ENCODE measurements at regions not wholly inside any gene's neighbourhood (a gene's known extent, or its start where the extent isn't known, plus 50 kb on each side); places are given as distances from the start of the nearest gene placed in this dataset.

DNA sequence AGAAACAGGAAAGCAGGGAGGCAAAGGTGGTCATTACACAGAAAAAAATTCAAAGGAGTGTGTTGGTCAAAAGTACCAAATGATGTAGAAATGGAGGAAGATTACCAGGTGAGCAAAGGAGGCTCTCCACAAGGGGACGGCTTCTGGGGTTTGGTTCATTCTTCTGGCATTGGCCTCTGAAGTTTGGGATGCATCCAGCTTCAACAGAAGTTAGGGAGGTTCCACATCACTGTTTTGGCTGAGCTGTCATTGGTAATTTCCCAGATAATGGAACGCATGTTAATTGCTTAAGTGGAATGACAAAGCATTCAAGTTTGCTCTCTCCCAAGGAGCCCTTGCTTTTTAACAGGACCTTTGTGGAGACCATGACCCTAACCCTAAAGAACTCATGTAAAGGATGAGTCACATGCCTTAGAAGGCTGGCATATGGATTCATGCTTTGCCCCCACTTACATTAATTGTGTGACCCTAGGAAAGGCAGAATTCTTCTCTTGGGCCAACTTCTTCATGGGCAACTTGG, 398.6 kb downstream of the GPAM start:
- WGBS (ENCODE audit: missing lambda C conversion rate): 35% methylated on average over 2 of the region's 2 CpGs
- Histone ChIP-seq H3K27ac (no peak overlapping the region), H3K9me3 (no peaks in the 10 kb centered on the region), H3K4me1 (no peaks in the 10 kb centered on the region), H3K4me3 (no peak overlapping the region), H3K4me2 (no peak overlapping the region)
- ChIA-PET CTCF (no interaction called here), POLR2A (no interaction called here)
- no peak for DNase-seq (ENCODE audit: low read depth in 1 of 2, low spot score in 1 of 2)
- TF ChIP-seq HOXB13 (CRISPR knock-in tag; IDR thresholded peaks at IDR 0.05; ENCODE audit: low read depth) (no peak), SMC3 (IDR thresholded peaks at IDR 0.05) (no peak), HEYL (CRISPR knock-in tag; IDR thresholded peaks at IDR 0.05) (no peak), SREBF2 (IDR thresholded peaks at IDR 0.05) (no peak), TP53 (CRISPR knock-in tag; IDR thresholded peaks at IDR 0.05) (no peak), HES2 (IDR thresholded peaks at IDR 0.05) (no peak), RNF2 (IDR thresholded peaks at IDR 0.05; ENCODE audit: borderline replicate concordance, low read depth) (no peak), CBX2 (IDR thresholded peaks at IDR 0.05; ENCODE audit: borderline replicate concordance, low read depth) (no peak), EP300 (IDR thresholded peaks at IDR 0.05) (no peak), FOSB (CRISPR knock-in tag; IDR thresholded peaks at IDR 0.05) (no peak), BHLHE40 (IDR thresholded peaks at IDR 0.05; ENCODE audit: low read depth, low read length) (no peak), HOXA7 (CRISPR knock-in tag; IDR thresholded peaks at IDR 0.05) (no peak), NPAS2 (CRISPR knock-in tag; IDR thresholded peaks at IDR 0.05; ENCODE audit: borderline replicate concordance) (no peak), RCOR1 (IDR thresholded peaks at IDR 0.05; ENCODE audit: low read depth, low read length) (no peak), RARB (CRISPR knock-in tag; IDR thresholded peaks at IDR 0.05) (no peak), NFE2L2 (conservative IDR thresholded peaks at IDR 0.05; ENCODE audit: low read length) (no peak), RFX5 (IDR thresholded peaks at IDR 0.05) (no peak)
- no peak for ATAC-seq
- FAIRE-seq: no peak

- no peak for TF ChIP-seq CHD2 (IDR thresholded peaks at IDR 0.05; ENCODE audit: low read length, partially characterized antibody)
- TF ChIP-seq SMC3 (IDR thresholded peaks at IDR 0.05): no peak
- TF ChIP-seq FOSL2 (IDR thresholded peaks at IDR 0.05): no peak
- no peak for TF ChIP-seq FOSL2 (CRISPR knock-in tag; IDR thresholded peaks at IDR 0.05)
- TF ChIP-seq RARB (CRISPR knock-in tag; IDR thresholded peaks at IDR 0.05): no peak
- no peak for TF ChIP-seq TFCP2L1 (CRISPR knock-in tag; IDR thresholded peaks at IDR 0.05)
- no peak for TF ChIP-seq FOXS1 (CRISPR knock-in tag; IDR thresholded peaks at IDR 0.05)
- no peak for TF ChIP-seq NR3C1 (IDR thresholded peaks at IDR 0.05)
- TF ChIP-seq JUN (IDR thresholded peaks at IDR 0.05): no peak
- no peak for TF ChIP-seq KDM1A (IDR thresholded peaks at IDR 0.05; ENCODE audit: low read depth)
- TF ChIP-seq TP53 (CRISPR knock-in tag; IDR thresholded peaks at IDR 0.05): no peak
- ATAC-seq (no peak), FAIRE-seq (no peak), DNase-seq (ENCODE audit: low read depth in 1 of 2, low spot score in 1 of 2) (no peak)
- ChIA-PET CTCF (interaction anchor here (0.8 kb wide), 1 partner anchor 1778 kb away, joined by 3 read pairs; no protein-coding TSS in a partner anchor), POLR2A (no interaction called here)
- no peak overlapping the region for H3K27ac ChIP-seq
- WGBS (ENCODE audit: missing lambda C conversion rate): 77% methylated on average over 1 of the region's 1 CpG
- no peaks in the 10 kb centered on the region for H3K9me3 ChIP-seq
- H3K4me3 ChIP-seq: no peak overlapping the region
- H3K4me2 ChIP-seq: no peak overlapping the region
- H3K4me1 ChIP-seq: no peaks in the 10 kb centered on the region
Observed at GRCh38 chr10:111785921-111786320, 397.6 kb downstream of the GPAM start.

DNA sequence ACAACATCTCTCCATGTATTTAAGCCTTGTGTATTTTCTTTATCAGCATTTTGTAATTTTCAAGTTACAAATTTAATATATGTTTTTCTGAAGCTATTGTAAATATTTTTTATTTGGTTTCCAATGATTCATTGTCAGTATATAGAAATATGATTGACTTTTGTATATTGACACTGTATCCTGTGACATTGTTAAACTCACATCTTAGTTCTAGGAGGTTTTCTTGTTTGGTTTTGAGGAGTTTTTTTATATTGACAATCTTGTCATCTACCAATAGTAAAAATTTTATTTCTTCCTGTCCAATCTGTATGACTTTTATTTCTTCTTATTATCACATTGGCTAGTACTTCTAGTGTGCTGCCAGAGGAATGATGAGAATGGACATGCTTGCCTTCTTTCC, 393.7 kb downstream of the GPAM start:
- POLR2A ChIA-PET: no interaction called here
- CTCF ChIA-PET: no interaction called here
- no peaks in the 10 kb centered on the region for H3K4me1 ChIP-seq
- no peak overlapping the region for H3K4me2 ChIP-seq
- FAIRE-seq (no peak), DNase-seq (ENCODE audit: low read depth in 1 of 2, low spot score in 1 of 2) (no peak), ATAC-seq (no peak)
- H3K27ac ChIP-seq: no peak overlapping the region
- H3K9me3 ChIP-seq: no peaks in the 10 kb centered on the region
- no peak overlapping the region for H3K4me3 ChIP-seq
- TF ChIP-seq MAFK (IDR thresholded peaks at IDR 0.05; ENCODE audit: partially characterized antibody): no peak
- no peak for TF ChIP-seq HOXA7 (CRISPR knock-in tag; IDR thresholded peaks at IDR 0.05)
- no peak for TF ChIP-seq GATA3 (IDR thresholded peaks at IDR 0.05; ENCODE audit: borderline replicate concordance)
- TF ChIP-seq NPAS2 (CRISPR knock-in tag; IDR thresholded peaks at IDR 0.05; ENCODE audit: borderline replicate concordance): no peak
- TF ChIP-seq CEBPB (IDR thresholded peaks at IDR 0.05): no peak
- no peak for TF ChIP-seq ZSCAN20 (CRISPR knock-in tag; IDR thresholded peaks at IDR 0.05)
- no peak for TF ChIP-seq RAD21 (conservative IDR thresholded peaks at IDR 0.05 in 1 of 2, IDR thresholded peaks at IDR 0.05 in 1 of 2)
- TF ChIP-seq POLR2AphosphoS2 (conservative IDR thresholded peaks at IDR 0.05; ENCODE audit: low read length): no peak
- no peak for TF ChIP-seq FOSL2 (IDR thresholded peaks at IDR 0.05)
- TF ChIP-seq FOSL2 (CRISPR knock-in tag; IDR thresholded peaks at IDR 0.05): no peak
- TF ChIP-seq BHLHE40 (IDR thresholded peaks at IDR 0.05; ENCODE audit: low read depth, low read length): no peak
- TF ChIP-seq PHF8 (IDR thresholded peaks at IDR 0.05; ENCODE audit: borderline replicate concordance, low read depth): no peak
- no peak for TF ChIP-seq POLR2A (IDR thresholded peaks at IDR 0.05; ENCODE audit: low read length)
- TF ChIP-seq EHMT2 (IDR thresholded peaks at IDR 0.05; ENCODE audit: low read depth): no peak
- TF ChIP-seq MYC (IDR thresholded peaks at IDR 0.05; ENCODE audit: borderline replicate concordance, low read length): no peak
- TF ChIP-seq CHD4 (IDR thresholded peaks at IDR 0.05; ENCODE audit: borderline replicate concordance): no peak
- TF ChIP-seq JUNB (IDR thresholded peaks at IDR 0.05): no peak
- TF ChIP-seq SMC3 (IDR thresholded peaks at IDR 0.05): no peak
